Activated T-helper 1 cell treated with anti-CD3 and anti-CD28 coated beads, Interleukin-12 subunit alpha, Interleukin-12 subunit beta, Interleukin-2, Interleukin-4 antibody, amounts not matched to agents 30 ng/mL and 10 ng/mL and 1 ng/mL, durations not matched to agents 14 hours and 24 hours and 36 hours (primary cell): ENCODE measurements at regions not wholly inside any gene's neighbourhood (a gene's known extent, or its start where the extent isn't known, plus 50 kb on each side); places are given as distances from the start of the nearest gene placed in this dataset.
A peak's percentile ranks its signal among the peaks of the same experiment; 100 is the strongest.

Experiments
- DNase-seq: peaks from one replicate; pipeline ENCODE4 v3.0.0; 2021; ENCODE audit warnings: low spot score
- H3K27ac Mint-ChIP-seq: one replicate; pipeline ENCODE4 v1.8.0; 2021; ENCODE audit warnings: mild to moderate bottlenecking, mixed read lengths
- H3K27me3 Mint-ChIP-seq: one replicate; pipeline ENCODE4 v1.8.0; 2022; ENCODE audit warnings: mild to moderate bottlenecking, moderate library complexity, mixed read lengths; ENCODE audit not compliant: insufficient read depth
- H3K36me3 Mint-ChIP-seq: one replicate; pipeline ENCODE4 v1.8.0; 2021; ENCODE audit warnings: low read depth, mixed read lengths
- H3K4me1 Mint-ChIP-seq: one replicate; pipeline ENCODE4 v1.8.0; 2021; ENCODE audit warnings: low read depth, mixed read lengths
- H3K4me3 Mint-ChIP-seq: one replicate; pipeline ENCODE4 v1.8.0; 2021; ENCODE audit warnings: mild to moderate bottlenecking, moderate library complexity, mixed read lengths
- H3K9me3 Mint-ChIP-seq: one replicate; pipeline ENCODE4 v1.8.0; 2021; ENCODE audit warnings: mixed read lengths
- intact Hi-C: fragments of 100-400 bp; cut with micrococcal nuclease; formaldehyde crosslinking; loops from one replicate; pipeline ENCODE4 v1.15.1; 2024

DNA sequence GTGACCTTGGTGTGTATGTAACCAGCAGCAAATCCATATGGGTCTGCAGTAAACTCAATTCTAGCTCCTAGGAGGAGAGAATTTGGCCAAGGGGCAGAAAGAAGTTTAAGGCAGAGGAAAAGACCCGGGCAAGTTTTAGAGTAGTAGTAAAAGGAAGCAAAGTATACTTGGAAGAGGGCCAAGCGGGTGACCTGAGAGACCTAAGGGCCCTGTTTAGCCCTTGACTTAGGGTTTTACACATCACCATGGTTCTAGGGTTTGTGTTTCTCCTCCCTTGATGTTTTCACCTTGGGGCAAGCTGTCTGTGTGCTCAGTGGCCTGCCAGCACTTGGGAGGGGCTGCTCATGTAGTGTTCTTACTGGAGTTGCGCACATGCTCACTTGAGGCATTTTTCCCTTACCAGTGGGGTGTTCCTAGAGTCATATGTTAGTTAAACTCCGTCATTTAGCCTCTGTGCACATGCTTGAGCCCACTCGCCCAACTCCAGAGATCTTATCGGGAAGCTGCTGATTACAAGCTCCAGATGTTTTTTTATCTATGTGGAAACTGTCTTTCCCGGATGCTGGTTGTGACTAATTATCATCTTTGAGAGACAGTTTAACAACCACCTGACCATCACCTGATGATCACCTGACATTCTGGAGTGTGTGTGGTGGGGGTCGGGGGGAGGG, 137.6 kb upstream of the PRSS1 start:
- no peak overlapping the region for H3K4me3 Mint-ChIP-seq

DNA sequence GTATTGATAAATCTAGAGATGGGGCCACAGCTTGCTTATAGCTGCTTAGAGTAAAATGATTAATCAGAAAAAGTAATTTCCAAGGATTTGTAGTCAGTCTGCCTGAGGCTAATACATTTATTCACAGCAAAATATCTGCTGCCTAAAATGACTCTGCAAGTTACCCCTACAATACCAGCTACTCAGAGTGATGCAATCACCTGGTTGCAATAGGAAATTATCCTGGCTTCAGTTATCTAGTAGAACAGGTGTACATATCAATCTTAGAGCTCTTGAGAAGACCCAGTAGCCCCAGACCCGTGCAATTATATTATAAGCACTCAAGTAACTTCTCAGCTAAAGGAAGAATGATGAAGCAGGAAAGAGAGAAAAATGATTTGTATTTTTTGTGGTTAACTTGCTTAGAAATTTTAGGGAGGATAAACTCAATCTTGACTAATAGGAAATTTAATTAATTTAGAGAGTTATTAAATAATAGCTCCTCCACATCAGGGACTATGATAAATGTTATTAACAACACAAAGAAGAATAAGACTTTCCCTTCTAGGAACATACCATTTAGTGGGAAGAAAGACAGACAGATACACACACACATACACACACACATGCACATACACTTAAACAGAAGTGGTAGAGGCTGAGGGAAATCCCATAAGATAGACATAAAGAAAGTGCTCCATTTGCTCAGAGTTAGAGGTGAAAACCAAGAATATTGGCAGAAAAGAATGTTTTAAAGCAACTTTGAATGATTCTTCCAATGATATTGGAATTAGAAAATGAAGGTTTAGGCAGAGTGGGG, 140.4 kb upstream of the PRSS1 start:
- no peaks in the 10 kb centered on the region for H3K9me3 Mint-ChIP-seq
- H3K4me3 Mint-ChIP-seq: no peak overlapping the region
- DNase-seq: no peak
- intact Hi-C loops: no loop called here
- no peaks in the 10 kb centered on the region for H3K36me3 Mint-ChIP-seq
- peaks cover 9% of the 10 kb centered on the region for H3K4me1 Mint-ChIP-seq
- H3K27ac Mint-ChIP-seq: peak overlapping the region; percentile 61
- peaks cover 14% of the 10 kb centered on the region for H3K27me3 Mint-ChIP-seq

More for the DNA sequence above, 137.6 kb upstream of the PRSS1 start:
- H3K27me3 Mint-ChIP-seq: peaks cover 22% of the 10 kb centered on the region
- H3K36me3 Mint-ChIP-seq: no peaks in the 10 kb centered on the region
- intact Hi-C loops: no loop called here
- H3K27ac Mint-ChIP-seq: peak overlapping the region; percentile 52
- H3K9me3 Mint-ChIP-seq: no peaks in the 10 kb centered on the region
- H3K4me1 Mint-ChIP-seq: peaks cover 4% of the 10 kb centered on the region
- no peak for DNase-seq

DNA sequence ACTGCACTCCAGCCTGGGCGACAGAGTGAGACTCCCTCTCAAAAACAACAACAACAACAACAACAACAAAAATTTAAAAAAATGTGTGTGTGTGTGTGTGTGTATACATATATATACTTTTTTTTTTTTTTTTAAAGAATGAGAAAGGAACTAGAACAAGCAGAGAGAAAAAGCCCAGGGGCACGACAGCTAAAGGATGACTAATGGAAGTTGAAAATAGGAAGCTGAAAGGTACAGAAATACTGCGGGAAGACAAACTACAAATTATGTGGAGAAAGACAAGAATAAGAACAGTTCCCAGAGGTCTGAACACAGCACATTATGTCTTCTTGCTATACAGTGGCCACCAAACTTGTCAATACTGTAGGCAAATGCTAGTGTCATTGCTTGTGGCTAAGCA, 141.9 kb upstream of the PRSS1 start:
- Mint-ChIP-seq H3K27me3 (peaks cover 16% of the 10 kb centered on the region), H3K27ac (no peak overlapping the region), H3K4me3 (no peak overlapping the region), H3K4me1 (peaks cover 9% of the 10 kb centered on the region), H3K9me3 (no peaks in the 10 kb centered on the region), H3K36me3 (no peaks in the 10 kb centered on the region)
- intact Hi-C loops: no loop called here
- no peak for DNase-seq

DNA sequence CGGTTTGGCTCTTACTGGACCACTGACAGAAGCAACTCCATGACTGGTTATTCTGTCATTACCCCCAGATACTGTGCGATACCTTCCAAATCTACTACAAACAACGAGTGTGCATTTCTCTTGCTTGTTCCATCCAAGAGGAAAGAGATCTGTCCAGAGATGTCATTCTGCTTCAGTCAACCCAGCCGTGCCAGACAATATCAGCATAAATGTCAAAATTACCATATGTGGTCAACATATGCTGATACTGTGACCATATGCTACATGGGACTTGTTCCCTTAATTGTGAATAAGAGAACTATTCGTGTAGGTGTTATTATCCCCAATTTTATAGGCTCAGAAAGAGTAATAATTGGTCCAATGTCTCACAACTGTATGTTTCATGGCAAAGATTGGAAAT, 143.2 kb upstream of the PRSS1 start:
- no peaks in the 10 kb centered on the region for H3K9me3 Mint-ChIP-seq
- peaks cover 9% of the 10 kb centered on the region for H3K4me1 Mint-ChIP-seq
- H3K4me3 Mint-ChIP-seq: no peak overlapping the region
- no peak for DNase-seq
- no peaks in the 10 kb centered on the region for H3K36me3 Mint-ChIP-seq
- no peak overlapping the region for H3K27ac Mint-ChIP-seq
- H3K27me3 Mint-ChIP-seq: peaks cover 18% of the 10 kb centered on the region
- intact Hi-C loops: no loop called here

DNA sequence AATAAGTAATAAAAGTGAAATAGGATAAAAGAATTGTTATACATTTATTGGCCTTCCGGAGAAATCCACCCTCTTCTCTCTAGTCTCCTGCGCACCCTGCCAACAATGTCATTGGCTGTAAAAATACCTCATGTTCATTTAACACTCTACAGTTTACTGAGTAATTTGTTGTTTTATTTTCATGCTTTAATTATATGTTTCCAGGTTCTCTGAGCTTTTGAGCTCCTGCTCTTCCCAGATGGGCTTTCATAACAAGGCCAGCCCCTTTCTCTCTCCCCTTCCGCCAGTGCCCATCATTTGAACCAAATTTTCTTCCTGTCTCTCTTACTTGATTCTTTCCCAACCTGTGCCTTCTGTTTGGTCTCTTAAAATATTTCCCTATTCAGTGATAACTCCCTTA, 144.6 kb upstream of the PRSS1 start:
- no peak overlapping the region for H3K27ac Mint-ChIP-seq
- intact Hi-C loops: loop anchor here (1.0 to 5.0 kb wide), 4 partner anchors 22 to 613 kb away; no protein-coding TSS in a partner anchor

DNA sequence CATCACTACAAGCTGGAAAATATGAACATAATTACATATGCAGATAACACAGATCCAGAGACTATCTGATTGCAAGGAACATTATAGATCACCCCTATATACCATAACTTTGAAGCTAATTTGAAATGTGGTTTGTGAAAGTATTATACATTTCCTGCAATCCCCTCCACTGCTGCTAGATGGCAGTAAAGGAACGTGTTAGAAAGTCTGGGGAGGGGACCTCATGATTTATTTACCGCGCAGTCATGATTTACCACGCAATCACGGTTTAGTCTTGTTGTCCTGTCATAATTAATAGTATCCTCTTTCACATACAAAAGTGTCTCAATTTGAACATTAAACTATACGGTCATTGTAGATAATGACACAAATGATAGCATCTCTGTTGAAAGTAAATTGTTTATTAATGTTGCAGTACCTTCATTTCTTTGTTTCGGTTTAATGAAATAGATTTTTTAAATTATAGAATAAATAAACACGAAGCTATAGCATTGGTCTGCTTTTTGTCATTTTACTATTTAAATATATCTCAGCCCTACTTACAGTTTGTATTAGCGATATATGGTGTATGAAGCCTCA, 145.3 kb upstream of the PRSS1 start:
- Mint-ChIP-seq H3K36me3 (no peaks in the 10 kb centered on the region), H3K4me3 (no peak overlapping the region), H3K27me3 (peaks cover 6% of the 10 kb centered on the region), H3K9me3 (no peaks in the 10 kb centered on the region), H3K4me1 (peaks cover 9% of the 10 kb centered on the region), H3K27ac (no peak overlapping the region)
- intact Hi-C loops: loop anchor here (1.0 to 5.0 kb wide), 4 partner anchors 22 to 613 kb away; no protein-coding TSS in a partner anchor
- no peak for DNase-seq

More for the DNA sequence above, 144.6 kb upstream of the PRSS1 start:
- peaks cover 7% of the 10 kb centered on the region for H3K27me3 Mint-ChIP-seq
- peaks cover 9% of the 10 kb centered on the region for H3K4me1 Mint-ChIP-seq
- H3K9me3 Mint-ChIP-seq: no peaks in the 10 kb centered on the region
- DNase-seq: no peak
- no peaks in the 10 kb centered on the region for H3K36me3 Mint-ChIP-seq
- H3K4me3 Mint-ChIP-seq: no peak overlapping the region

DNA sequence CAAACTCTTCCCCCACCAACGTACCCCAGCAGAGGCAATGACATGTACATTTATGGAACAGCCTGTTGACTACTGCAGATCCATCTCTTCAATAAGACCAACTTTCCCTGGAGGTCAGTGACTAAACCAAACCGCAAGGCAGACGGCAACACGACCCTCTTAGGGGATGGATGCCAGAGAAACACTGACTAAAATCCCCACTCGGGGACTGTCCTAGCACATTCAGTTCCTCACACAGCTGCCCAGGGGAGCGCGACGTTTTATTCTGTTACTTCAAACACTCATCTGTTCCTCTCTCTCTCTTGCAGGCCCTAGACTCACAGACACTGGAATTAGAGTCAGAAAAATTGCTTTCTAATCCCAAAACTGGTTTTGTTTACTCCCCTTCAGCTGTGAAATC, 146.5 kb upstream of the PRSS1 start:
- Mint-ChIP-seq H3K27me3 (peaks cover 6% of the 10 kb centered on the region), H3K4me1 (peaks cover 9% of the 10 kb centered on the region), H3K4me3 (no peak overlapping the region), H3K36me3 (no peaks in the 10 kb centered on the region), H3K9me3 (no peaks in the 10 kb centered on the region), H3K27ac (no peak overlapping the region)
- intact Hi-C loops: loop anchor here (5.0 kb wide), 1 partner anchor 615 kb away; no protein-coding TSS in a partner anchor
- no peak for DNase-seq

DNA sequence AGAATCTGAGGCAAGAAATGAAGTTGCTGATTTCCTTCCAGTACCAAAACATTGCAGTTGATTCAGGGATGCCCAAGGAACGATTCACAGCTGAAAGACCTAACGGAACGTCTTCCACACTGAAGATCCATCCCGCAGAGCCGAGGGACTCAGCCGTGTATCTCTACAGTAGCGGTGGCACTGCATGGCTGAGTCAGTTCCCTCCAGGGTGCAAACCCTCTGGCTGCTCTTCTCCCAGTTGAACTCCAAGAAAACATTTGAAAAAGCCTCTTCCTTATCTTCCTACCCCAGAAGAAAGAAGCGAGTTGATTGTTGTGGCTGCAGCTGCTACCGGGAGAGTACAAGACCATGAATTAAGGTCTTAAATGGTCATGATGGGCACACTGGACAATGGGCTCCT, 147.1 kb upstream of the PRSS1 start:
- intact Hi-C loops: loop anchor here (5.0 kb wide), 1 partner anchor 615 kb away; no protein-coding TSS in a partner anchor
- Mint-ChIP-seq H3K27ac (no peak overlapping the region), H3K36me3 (no peaks in the 10 kb centered on the region), H3K27me3 (peaks cover 10% of the 10 kb centered on the region), H3K4me3 (no peak overlapping the region), H3K4me1 (peaks cover 9% of the 10 kb centered on the region), H3K9me3 (no peaks in the 10 kb centered on the region)
- no peak for DNase-seq

DNA sequence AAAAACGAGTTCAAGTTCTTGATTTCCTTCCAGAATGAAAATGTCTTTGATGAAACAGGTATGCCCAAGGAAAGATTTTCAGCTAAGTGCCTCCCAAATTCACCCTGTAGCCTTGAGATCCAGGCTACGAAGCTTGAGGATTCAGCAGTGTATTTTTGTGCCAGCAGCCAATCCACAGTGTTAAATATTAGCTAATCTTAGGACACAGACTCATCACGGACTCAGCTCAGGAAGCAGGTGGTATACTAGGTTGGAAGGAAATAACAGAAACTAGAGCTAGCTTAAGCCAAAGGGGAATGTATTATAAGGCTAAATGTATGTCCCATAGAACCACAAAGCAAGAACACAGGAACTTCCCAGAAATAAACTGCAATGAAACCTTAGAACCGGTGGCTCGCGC, 151.0 kb upstream of the PRSS1 start:
- Mint-ChIP-seq H3K4me1 (no peaks in the 10 kb centered on the region), H3K27me3 (peaks cover 13% of the 10 kb centered on the region), H3K36me3 (no peaks in the 10 kb centered on the region), H3K9me3 (no peaks in the 10 kb centered on the region), H3K27ac (no peak overlapping the region), H3K4me3 (no peak overlapping the region)
- intact Hi-C loops: no loop called here
- no peak for DNase-seq

DNA sequence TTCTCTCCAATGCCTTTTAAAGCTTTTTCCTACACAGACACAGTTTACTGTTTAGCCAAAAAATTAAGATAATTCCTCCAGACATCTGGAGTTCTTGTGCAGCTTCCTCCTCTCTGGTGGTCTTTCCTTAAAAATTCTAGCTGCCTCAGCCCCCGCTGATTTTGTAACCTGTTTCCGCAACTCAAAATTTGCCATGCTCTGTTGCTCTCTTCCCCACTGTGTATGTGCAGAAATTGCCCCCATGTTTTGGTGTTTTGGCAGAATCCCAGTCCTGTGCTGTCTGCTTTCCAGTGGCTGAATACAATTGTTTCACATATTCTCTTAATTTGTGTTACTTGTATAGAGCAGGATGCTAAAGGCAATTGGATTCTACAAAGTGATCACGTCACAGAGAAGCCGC, 151.7 kb upstream of the PRSS1 start:
- DNase-seq: no peak
- Mint-ChIP-seq H3K9me3 (no peaks in the 10 kb centered on the region), H3K36me3 (no peaks in the 10 kb centered on the region), H3K4me3 (no peak overlapping the region), H3K27ac (no peak overlapping the region), H3K27me3 (peaks cover 13% of the 10 kb centered on the region), H3K4me1 (no peaks in the 10 kb centered on the region)
- intact Hi-C loops: no loop called here

DNA sequence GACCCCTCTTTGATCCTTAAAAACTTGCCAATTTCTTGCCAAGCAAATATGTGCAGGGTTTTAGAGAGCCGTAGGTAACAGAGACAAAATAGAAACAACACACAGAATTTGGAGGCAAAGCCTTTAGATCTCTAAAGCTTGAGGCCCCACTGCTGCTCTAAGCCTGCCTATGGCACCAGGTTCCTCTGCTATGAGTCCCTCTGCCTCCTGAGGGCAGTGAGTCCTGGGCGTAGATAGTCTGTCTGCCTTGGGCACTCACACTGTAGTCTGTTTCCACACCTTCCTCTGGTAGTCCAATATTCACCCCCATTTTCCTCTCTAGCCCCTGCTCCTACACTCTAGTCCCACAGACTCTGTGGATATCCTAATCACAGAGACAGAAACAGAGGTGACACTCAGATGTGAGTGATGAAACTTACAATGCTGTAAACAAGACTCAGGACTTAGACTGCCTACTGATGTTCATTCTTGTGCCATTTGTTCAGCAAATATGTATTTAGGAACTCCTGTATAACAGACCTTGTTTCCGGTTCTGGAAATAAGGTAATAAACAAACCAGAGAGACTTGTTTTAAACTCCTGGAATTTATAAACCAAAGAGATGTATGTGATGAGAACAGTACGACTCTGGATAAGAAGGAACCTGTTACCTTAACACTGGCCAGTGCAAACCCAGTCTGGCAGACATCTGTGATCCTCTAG, 153.3 kb upstream of the PRSS1 start:
- intact Hi-C loops: no loop called here
- peaks cover 7% of the 10 kb centered on the region for H3K27me3 Mint-ChIP-seq
- H3K4me1 Mint-ChIP-seq: no peaks in the 10 kb centered on the region
- H3K9me3 Mint-ChIP-seq: no peaks in the 10 kb centered on the region
- no peak overlapping the region for H3K4me3 Mint-ChIP-seq
- DNase-seq: no peak
- no peaks in the 10 kb centered on the region for H3K36me3 Mint-ChIP-seq
- H3K27ac Mint-ChIP-seq: no peak overlapping the region

DNA sequence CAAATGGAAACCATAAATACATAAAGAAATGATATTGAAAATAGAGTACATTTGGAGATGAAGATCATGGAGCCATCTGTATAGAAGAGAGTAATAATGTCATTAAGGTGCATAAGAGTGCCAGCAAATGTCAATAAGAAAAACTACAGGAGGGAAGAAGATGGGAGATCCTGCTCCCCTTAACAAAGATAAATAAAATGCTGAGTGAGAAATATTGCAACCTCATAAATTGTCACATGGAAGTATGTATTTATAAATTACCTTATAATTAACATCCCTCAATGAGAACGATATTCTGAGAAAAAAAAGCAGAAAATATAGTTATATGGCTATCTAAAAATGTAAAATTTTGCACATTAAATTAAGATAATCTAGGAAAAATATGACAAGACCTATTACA, 155.2 kb upstream of the PRSS1 start:
- H3K4me3 Mint-ChIP-seq: no peak overlapping the region
- H3K4me1 Mint-ChIP-seq: no peaks in the 10 kb centered on the region
- no peaks in the 10 kb centered on the region for H3K36me3 Mint-ChIP-seq
- peaks cover 7% of the 10 kb centered on the region for H3K27me3 Mint-ChIP-seq
- H3K9me3 Mint-ChIP-seq: no peaks in the 10 kb centered on the region
- intact Hi-C loops: no loop called here
- H3K27ac Mint-ChIP-seq: no peak overlapping the region
- no peak for DNase-seq

DNA sequence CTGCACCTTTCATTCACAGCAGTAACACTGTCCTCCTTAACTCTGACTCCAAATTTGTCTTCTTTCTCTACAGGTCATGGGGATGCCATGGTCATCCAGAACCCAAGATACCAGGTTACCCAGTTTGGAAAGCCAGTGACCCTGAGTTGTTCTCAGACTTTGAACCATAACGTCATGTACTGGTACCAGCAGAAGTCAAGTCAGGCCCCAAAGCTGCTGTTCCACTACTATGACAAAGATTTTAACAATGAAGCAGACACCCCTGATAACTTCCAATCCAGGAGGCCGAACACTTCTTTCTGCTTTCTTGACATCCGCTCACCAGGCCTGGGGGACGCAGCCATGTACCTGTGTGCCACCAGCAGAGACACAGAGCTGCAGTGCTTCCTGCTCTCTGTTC, 156.2 kb upstream of the PRSS1 start:
- Mint-ChIP-seq H3K4me3 (no peak overlapping the region), H3K27ac (no peak overlapping the region), H3K9me3 (no peaks in the 10 kb centered on the region), H3K36me3 (no peaks in the 10 kb centered on the region), H3K4me1 (no peaks in the 10 kb centered on the region), H3K27me3 (peaks cover 7% of the 10 kb centered on the region)
- intact Hi-C loops: no loop called here
- no peak for DNase-seq
